RWPE1 (cell line): ENCODE measurements at regions not wholly inside any gene's neighbourhood (a gene's known extent, or its start where the extent isn't known, plus 50 kb on each side); places are given as distances from the start of the nearest gene placed in this dataset.

Experiments
- CTCF ChIA-PET: fragments of 350-600 bp; sonication (Branson Sonifier 250); formaldehyde crosslinking; extraction: SDS; loops from one replicate; lab custom pipeline; 2021; lab: Yijun Ruan, JAX
- POLR2A ChIA-PET: fragments of 400-600 bp; formaldehyde crosslinking; extraction: SDS; loops from one replicate; lab custom pipeline; 2020; ENCODE audit warnings: antibody characterized with exemption; ENCODE audit not compliant: low non-redundant PET; lab: Yijun Ruan, JAX
- DNase-seq: peaks from one replicate; pipeline ENCODE4 v3.0.0; 2012; ENCODE audit warnings: low spot score
- H3K27ac ChIP-seq: fragments of 450-650 bp; 2 replicates; pipeline ENCODE4 v1.5.1; 2017
- TF ChIP-seq, protein P1 (sequence below): fragments of 450-650 bp; conservative IDR thresholded peaks from 2 replicates; pipeline ENCODE4 v1.5.1; 2017; ENCODE audit warnings: low read depth, mild to moderate bottlenecking

DNA sequence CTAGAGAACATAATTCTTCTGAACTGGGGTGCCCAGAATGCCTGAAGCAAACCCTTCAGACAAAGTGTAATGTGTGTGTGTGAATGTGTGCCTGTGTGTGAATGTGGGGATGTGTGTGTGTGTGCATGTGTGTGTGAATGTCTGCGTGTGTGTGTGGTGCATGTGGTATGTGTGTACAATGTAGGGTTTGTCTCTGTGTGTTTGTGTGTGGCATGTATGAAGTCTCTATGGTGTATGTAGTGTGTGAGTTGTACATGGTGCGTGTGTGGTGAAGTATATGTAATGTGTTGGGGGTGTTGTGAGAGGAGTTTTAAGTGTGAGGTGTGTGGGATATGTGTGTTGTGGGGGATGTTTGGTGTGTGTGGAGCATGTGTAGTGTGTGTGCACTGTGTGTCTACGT is 129.3 kb upstream of the SOX11 start:
- H3K27ac ChIP-seq: no peak overlapping the region
- CTCF ChIA-PET: no interaction called here
- TF ChIP-seq, protein P1, sequence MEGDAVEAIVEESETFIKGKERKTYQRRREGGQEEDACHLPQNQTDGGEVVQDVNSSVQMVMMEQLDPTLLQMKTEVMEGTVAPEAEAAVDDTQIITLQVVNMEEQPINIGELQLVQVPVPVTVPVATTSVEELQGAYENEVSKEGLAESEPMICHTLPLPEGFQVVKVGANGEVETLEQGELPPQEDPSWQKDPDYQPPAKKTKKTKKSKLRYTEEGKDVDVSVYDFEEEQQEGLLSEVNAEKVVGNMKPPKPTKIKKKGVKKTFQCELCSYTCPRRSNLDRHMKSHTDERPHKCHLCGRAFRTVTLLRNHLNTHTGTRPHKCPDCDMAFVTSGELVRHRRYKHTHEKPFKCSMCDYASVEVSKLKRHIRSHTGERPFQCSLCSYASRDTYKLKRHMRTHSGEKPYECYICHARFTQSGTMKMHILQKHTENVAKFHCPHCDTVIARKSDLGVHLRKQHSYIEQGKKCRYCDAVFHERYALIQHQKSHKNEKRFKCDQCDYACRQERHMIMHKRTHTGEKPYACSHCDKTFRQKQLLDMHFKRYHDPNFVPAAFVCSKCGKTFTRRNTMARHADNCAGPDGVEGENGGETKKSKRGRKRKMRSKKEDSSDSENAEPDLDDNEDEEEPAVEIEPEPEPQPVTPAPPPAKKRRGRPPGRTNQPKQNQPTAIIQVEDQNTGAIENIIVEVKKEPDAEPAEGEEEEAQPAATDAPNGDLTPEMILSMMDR: no peak
- no peak for DNase-seq
- POLR2A ChIA-PET: no interaction called here

GRCh38 chr2:5563411-5563810 is 128.8 kb upstream of the SOX11 start:
- ChIA-PET CTCF (no interaction called here), POLR2A (no interaction called here)
- DNase-seq: no peak
- TF ChIP-seq, protein P1: no peak
- H3K27ac ChIP-seq: no peak overlapping the region

DNA sequence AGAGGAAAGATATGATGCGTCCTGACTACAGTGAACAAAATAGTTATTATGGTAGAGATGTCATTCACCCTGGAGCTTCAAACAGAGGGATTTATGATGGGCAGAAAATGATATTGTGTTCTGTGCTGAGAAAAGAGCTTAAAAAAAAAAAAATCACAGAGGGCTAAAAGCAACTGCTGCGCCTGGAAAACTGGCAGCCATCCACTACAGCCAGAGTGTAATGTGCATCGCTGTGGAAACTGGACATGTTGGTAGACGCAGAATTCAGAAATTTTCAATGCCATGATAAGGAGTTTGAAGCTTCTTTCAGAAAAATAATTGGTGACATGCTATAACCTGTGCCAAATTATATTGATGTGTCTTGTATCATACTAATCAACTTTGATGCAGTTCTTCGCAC is 122.9 kb upstream of the SOX11 start:
- ChIA-PET POLR2A (no interaction called here), CTCF (no interaction called here)
- TF ChIP-seq, protein P1: no peak
- DNase-seq: no peak
- no peak overlapping the region for H3K27ac ChIP-seq

DNA sequence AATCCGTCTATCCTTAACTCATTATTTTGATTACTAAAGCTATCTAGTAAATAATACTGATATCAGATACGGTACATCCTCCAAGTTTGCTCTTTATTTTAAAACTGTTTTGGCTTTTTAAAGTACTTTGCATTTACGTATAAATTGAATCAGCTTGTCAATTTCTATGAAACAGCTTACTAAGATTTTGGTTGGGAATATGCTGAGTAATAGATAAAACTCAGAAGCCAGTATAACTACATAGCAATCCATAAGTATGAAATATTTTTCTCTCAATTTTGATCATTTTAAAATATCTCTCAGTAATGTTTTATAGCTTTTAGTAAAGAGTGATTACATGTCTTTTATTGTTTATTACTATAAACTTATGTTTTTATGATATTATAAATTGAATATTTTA is 116.2 kb upstream of the SOX11 start:
- ChIA-PET CTCF (no interaction called here), POLR2A (no interaction called here)
- no peak overlapping the region for H3K27ac ChIP-seq
- TF ChIP-seq, protein P1: no peak
- no peak for DNase-seq

DNA sequence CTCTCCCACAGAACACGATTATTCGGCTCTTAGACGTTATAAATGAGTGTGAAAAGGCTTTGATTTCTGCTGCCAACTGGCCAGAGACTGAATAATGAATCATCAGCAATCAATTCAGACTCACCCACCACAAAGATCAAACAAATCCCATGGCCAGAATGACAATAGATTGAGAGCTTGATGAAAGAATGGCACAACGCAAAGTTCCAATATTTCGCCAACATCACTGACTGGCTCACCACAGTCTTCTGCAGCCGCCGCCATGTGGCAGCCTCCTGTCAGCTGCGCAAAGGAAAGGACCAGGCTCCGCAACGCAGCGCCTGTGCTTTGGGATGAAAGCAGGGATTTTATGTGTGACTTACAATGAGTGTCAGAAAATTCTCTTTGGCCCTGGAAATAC is 104.4 kb upstream of the SOX11 start:
- POLR2A ChIA-PET: no interaction called here
- H3K27ac ChIP-seq: no peak overlapping the region
- no peak for DNase-seq
- CTCF ChIA-PET: no interaction called here
- TF ChIP-seq, protein P1: no peak

- ChIA-PET CTCF (no interaction called here), POLR2A (no interaction called here)
- DNase-seq: no peak
- TF ChIP-seq, protein P1: no peak
- no peak overlapping the region for H3K27ac ChIP-seq
Measured at GRCh38 chr2:5588601-5589000, 103.6 kb upstream of the SOX11 start.

DNA sequence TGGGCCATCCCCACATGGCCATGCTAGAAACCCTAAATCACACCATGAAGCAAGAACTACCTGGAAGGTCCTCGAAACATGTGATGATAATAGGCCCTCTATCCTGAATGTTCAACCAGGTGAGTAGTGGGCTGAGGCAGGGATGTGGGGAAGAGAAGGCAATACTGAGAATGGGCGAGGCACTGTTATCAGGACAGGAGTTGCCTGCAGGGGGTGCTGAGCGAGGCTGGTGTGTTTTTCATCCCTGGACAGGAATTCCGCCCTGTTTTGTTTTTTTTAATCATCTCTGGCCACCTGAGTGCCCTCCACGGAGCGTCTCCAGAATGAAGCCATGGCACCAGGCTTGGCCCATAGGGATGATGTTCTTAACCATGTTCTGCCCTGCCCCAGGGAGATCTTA is 103.0 kb upstream of the SOX11 start:
- H3K27ac ChIP-seq: no peak overlapping the region
- DNase-seq: no peak
- ChIA-PET POLR2A (no interaction called here), CTCF (no interaction called here)
- TF ChIP-seq, protein P1: no peak
